ENCODE measurements at regions not wholly inside any gene's neighbourhood (a gene's known extent, or its start where the extent isn't known, plus 50 kb on each side); places are given as distances from the start of the nearest gene placed in this dataset.
"Not testable (repeated sequence)": the region's sequence is repeated elsewhere in the genome, so short reads cannot be mapped to it uniquely, and the experiment has no call there.

DNA sequence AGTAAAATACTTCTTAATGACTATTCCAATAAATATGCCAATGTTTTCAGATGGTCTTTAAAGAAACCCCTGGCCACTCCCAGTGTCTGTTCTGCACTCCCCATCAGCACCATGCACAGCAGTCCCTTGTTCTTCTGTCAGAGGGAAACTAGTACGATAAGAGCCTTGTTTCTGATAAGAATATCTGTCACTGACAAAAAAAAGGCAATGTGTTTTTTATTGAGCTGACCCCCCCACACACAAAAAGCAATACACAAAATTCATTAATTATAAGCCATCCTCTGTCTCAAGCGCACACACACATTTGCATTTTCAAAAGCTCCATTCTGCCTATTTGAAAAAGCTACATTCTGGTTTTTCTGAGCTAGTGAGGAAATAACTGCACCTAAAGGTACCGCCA lies 119.1 kb downstream of the ENC1 start:
- H3K4me3 ChIP-seq (ENCODE audit: low read length), result no peak overlapping the region
- no peak for TF ChIP-seq ZNF274 (IDR thresholded peaks at IDR 0.05; ENCODE audit: low read depth, low read length)

DNA sequence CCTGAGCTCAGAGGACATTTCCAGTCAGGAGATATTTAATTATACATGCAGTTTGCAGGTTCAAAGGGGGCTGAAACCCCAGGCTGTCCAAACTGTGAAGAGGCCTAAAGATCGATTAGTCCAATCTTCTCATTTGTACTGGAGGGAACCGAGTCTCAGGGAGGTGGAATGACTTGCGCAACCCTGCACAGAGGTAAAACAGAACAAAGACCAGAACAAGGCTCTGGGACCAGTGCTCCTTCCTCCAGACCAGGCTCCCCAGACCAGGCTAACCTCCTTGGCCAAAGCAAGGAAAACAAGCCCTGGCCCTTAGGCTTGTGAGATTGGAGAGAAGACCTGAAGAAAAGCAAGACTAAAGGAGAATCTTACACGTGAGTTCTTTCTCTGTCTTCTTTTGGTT lies 120.8 kb downstream of the ENC1 start:
- no peak for TF ChIP-seq ZNF274 (IDR thresholded peaks at IDR 0.05; ENCODE audit: low read depth, low read length)
- H3K4me3 ChIP-seq (ENCODE audit: low read length), result no peak overlapping the region

DNA sequence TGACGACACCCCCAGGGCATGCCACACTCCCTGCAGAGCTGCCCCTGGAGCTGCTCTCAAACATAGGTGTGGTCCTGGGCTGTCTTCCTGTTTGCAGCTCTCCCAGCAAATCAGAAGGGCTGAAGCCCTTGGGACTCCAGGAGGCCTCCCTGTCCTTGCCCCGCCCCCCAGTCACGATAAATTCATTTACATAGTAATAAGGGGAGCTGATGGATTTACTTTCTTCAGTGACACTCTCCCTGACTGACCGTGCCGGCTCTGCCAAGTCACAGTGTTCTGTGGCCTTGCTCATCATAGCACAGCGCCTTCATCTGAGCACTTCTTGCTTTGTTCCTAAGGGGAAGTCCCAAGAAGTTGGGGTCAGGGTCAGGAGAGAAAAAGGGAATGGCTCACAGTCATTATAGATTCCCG lies 121.4 kb downstream of the ENC1 start:
- no peak for TF ChIP-seq ZNF274 (IDR thresholded peaks at IDR 0.05; ENCODE audit: low read depth, low read length)
- no peak overlapping the region for H3K4me3 ChIP-seq (ENCODE audit: low read length)

DNA sequence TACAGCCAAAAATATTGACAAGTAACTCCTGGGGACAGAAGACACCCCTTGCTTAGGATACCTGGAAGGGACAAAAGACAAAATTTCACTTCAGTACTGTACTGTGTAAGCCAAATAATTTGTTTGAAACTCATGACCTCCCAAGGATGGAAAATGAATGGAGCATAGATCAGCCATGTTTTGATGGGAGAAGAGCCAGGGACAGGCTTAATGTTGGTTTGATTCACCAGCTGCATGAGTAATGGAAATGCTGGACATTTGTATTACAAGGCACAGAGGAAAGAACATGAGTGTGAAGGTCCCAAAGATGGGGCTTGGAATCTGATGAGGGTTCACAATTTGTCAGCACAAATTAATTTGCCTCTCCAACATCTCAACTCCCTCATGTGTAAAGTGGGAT lies 122.8 kb downstream of the ENC1 start:
- H3K4me3 ChIP-seq (ENCODE audit: low read length), result no peak overlapping the region
- TF ChIP-seq ZNF274 (IDR thresholded peaks at IDR 0.05; ENCODE audit: low read depth, low read length), result no peak

DNA sequence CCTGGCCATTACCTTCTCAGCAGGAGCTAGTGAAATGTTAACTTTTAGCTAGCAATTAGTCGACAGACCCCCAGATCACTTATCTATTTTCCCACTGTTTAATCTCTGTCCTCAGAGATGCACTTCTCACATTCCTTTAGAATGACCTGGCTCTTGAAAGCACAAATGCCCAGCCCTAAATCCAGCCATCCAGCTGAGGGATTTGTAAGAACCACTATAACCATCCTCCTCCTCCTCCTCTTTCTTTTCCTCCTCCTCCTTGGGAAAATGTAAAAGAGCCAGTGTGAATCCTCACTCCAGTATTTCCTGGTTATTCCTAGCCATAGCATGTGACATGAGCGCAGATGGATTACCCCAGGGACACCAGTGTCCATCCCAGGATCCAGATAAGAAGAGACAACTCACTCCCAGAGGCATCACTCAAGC lies 124.3 kb downstream of the ENC1 start:
- TF ChIP-seq ZNF274 (IDR thresholded peaks at IDR 0.05; ENCODE audit: low read depth, low read length), result no peak
- no peak overlapping the region for H3K4me3 ChIP-seq (ENCODE audit: low read length)

DNA sequence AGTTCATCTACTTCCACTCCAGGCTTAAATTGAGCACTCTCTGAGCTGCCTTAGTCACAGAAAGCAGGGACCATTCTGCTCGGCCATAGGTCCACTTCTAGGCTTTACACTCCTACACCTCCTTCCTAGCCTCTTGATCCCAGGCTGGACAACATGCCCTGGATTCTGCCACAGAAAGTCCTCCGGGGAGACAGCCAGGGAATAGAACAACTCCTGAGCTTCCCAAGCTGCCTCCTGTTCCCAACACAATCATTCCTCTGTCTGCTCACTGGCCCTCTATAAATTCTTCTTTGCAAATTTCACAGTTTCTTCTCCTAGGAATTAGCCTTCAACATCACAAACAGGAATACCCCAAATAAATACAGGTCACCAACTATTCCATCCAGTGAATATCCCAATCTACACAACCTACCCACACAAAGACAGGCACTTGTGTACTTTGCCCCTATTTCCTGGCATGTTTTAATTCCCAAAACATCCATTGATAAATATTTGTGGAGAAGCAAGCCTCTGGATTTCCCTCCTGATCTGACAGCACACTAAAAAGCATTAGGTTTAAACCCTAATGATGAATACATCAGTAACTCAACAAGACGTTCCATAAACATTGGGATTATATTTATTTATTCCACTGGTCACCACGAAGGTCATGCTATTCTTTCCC lies 125.5 kb downstream of the ENC1 start:
- no peak overlapping the region for H3K4me3 ChIP-seq (ENCODE audit: low read length)
- no peak for TF ChIP-seq ZNF274 (IDR thresholded peaks at IDR 0.05; ENCODE audit: low read depth, low read length)

DNA sequence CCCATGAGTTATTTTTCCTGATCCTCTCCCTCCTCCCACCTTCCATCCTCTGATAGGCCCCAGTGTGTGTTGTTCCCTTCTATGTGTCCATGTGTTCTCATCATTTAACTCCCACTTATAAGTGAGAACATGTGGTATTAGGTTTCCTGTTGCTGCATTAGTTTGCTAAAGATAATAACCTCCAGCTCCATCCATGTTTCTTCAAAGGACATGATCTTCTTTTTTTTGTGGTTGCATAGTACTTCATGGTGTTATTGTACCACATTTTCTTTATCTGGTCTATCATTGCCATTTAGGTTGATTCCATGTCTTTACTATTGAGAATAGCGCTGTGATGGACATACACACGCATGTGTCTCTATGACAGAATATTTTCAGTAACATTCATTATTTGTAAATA lies 128.8 kb downstream of the ENC1 start:
- H3K4me3 ChIP-seq (ENCODE audit: low read length), result not testable (repeated sequence)

DNA sequence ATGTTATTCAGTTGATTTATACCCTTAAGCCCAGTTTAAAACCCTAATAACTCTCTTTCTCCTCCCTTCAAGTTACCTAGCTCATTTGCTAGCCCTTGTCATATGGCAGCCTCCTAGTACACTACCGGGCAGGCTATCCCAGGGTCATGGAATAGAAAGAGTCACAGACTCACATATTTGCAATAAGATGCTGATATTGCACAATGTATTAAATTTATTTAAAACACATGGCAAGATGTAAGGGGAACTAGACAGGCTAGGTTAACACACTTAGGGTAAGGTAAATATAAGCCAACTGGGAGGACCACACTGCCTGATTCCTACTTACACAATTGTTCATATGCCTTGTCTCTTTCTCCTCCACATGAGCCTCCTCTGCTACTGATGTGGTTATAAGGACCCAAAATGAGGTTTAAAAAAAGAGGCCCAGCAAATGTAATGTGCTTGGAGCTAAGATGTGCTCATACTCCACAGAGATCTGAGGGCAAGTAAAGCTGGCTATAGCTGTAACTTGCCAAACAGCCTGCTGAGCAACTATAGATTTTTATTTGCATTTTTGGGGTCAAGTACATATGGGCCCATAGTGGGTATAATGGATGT lies 130.0 kb downstream of the ENC1 start:
- TF ChIP-seq ZNF274 (IDR thresholded peaks at IDR 0.05; ENCODE audit: low read depth, low read length), result no peak
- no peak overlapping the region for H3K4me3 ChIP-seq (ENCODE audit: low read length)

DNA sequence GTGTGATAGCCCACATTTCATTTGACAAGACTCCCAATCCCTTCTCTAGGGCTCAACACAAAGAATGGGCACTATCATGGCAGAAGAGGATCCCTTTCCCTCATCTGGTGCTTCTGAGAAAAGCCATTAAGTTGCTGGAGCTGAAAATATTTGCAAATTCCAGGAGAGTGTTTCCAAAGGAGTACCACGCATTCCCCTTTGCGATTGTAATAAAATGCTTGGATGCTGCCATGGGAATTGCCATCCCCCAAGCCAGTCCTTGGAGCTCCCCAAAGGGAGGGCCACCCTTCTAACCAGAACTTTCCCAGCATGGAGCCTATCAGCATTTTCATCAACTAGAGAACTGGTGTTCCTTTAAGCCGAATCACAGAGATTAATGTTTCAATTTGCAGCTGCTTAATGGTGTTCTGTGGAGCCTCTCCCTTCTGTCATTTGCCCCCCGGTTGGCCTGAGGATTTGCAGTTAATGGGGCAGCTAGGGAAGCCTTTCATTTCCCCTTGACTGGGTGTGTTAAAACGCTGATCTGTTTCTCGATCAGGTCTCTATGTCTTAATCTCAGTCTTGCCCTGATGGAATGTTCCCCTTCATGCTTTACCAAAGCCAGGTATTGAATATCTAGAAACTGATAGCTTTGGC lies 133.0 kb downstream of the ENC1 start:
- no peak overlapping the region for H3K4me3 ChIP-seq (ENCODE audit: low read length)
- TF ChIP-seq ZNF274 (IDR thresholded peaks at IDR 0.05; ENCODE audit: low read depth, low read length), result no peak

DNA sequence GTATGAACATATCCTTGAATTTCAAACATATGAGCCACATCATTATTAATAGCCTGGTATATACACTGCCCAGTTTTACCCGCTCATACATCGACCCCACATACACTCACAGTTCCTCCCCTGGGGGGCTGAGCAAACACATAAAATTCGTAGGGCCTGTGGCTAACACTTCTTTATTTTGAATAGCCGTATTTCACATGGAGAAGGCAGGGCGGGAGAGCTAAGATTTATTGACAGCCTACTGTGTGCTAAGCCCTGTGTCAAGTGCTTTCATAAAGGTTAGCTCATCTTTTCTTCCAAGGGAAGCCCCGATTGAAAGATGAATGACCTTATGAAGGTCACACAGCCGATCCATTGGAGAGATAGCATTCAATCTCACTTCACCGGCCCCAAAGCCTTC lies 134.4 kb downstream of the ENC1 start:
- H3K4me3 ChIP-seq (ENCODE audit: low read length), result no peak overlapping the region
- TF ChIP-seq ZNF274 (IDR thresholded peaks at IDR 0.05; ENCODE audit: low read depth, low read length), result no peak

DNA sequence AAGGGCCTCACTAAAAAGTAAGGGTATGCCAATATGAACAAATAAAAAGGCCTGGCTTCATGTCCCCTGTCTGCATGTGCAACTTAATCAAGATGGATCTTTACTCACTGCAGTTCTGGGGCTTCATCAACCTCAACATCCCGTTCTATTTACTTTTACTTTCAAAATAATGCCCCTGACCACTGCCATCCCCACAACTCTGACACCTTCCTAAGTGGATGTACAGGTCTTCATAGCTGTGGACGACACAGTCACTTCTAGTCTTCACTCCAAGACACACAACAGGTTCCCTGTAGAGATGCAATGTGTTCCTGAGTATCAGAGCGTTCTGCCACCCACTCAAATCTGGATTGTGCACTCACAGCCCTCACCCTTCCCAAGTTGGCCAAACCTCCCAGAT lies 136.1 kb downstream of the ENC1 start:
- H3K4me3 ChIP-seq (ENCODE audit: low read length), result no peak overlapping the region
- TF ChIP-seq ZNF274 (IDR thresholded peaks at IDR 0.05; ENCODE audit: low read depth, low read length), result no peak

DNA sequence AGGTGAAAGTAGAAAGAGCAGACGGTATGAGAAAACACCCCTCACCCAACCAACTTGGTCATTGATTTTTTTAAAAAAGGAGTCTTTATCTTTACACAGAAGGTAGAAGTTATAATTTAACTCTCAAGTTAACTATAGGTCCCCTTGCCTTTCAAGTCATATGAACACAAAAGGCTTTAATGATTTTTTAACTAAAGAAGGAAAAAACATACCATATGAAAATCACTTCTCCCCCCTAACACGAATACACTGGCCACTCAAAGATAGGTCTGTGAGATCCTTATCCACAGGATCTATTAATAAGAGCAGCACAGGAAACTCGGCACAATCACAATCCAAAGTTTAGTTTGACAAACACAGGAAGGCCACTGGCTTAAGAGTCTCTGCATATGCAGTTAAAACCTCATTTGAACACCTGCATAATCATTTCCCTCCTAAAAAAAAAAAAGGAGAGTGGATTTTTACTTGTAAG lies 138.0 kb downstream of the ENC1 start:
- no peak for TF ChIP-seq ZNF274 (IDR thresholded peaks at IDR 0.05; ENCODE audit: low read depth, low read length)
- no peak overlapping the region for H3K4me3 ChIP-seq (ENCODE audit: low read length)

DNA sequence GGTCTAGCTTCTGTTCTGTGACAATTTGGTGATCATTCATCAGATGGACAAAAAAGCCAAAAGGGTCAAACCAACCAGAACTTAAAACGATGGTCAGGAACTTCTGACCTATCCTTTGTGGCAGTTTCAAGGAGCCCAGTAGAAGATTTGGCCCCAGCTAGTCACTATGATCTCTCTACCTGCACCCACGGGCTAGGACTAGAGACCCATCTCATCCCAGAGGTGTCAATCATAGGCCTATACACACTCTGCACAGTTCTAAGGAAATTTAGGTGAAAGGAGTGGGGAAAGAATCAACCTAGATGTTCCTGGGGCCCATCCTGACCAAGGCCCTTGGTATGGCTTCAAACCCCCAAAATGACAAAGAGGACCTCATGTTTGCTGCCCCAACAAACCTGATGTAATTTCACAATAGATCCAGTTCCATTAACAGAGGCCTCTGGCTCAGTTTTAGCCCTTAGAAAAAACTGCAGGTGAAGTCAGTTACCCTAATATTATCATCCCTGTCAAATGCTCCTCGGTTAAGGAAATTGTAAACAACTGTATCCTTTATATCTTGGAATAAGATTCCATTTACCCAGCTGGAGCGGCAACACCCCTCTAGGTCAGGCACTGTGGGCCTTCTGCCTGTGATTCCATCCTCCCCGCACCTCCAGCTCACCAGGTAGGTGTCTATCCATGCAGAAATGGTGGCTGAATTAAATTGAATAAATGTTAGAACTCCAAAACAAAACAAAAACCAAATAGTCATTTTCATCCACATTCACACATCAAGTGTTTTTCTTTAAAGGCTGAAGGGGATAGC lies 138.7 kb downstream of the ENC1 start:
- H3K4me3 ChIP-seq (ENCODE audit: low read length), result no peak overlapping the region
- TF ChIP-seq ZNF274 (IDR thresholded peaks at IDR 0.05; ENCODE audit: low read depth, low read length), result no peak

DNA sequence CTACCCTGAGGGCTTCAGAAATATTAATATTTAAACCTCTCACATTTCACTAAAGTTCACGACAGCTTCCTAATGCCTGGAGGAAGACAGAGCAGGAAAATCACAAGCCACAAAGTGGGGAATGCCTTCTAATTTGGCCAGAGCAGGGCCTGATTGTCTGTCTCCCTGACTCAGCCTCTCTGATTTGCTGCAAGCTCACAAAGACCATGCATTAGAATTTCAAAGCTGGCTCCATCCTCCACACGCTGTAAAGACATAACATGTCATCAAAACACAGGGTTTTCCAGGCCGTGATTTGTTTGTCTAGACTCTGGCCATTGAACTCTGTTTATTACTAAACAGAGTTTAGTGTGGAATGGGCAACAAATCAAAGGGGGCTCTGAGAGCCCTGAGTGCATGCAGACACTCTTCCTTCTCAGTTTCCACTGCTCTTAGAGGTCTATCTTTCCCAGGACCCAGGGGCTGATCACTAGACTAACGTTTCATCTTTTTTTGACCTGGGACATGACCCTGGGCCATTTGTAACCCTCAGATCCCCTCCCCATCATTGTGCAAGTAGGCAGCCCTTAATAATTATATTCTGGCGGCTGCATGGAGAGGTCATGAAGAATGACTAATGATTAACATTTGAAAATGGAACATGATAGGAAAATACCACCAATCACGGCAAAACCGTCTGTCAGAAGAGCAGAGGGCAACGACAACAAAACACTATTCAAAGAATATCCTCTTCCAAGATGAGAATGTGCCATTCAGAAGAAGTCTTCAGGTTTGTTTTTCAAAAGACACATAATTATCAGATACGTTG lies 140.2 kb downstream of the ENC1 start:
- TF ChIP-seq ZNF274 (IDR thresholded peaks at IDR 0.05; ENCODE audit: low read depth, low read length), result no peak
- H3K4me3 ChIP-seq (ENCODE audit: low read length), result no peak overlapping the region
